Transverse colon (tissue), 4 donors: ENCODE measurements at regions not wholly inside any gene's neighbourhood (a gene's known extent, or its start where the extent isn't known, plus 50 kb on each side); places are given as distances from the start of the nearest gene placed in this dataset.

Experiments used
- small RNA-seq, 4 donors: library from RNA; depleted of rRNA; stranded (forward); fragments of <200 nt; gene quantifications; one replicate each; pipeline ENCODE3, GENCODE V24; 2016

Small RNAs in the stretch of these regions (small RNA-seq; reads per million reads assigned to genes)
- gene RNU6-400P: 0 reads per million in 4 donors
- gene RNU6-472P: 0 reads per million in 4 donors
